D341Med (cell line): ENCODE measurements at regions not wholly inside any gene's neighbourhood (a gene's known extent, or its start where the extent isn't known, plus 50 kb on each side); places are given as distances from the start of the nearest gene placed in this dataset.
"Not testable (repeated sequence)": the region's sequence is repeated elsewhere in the genome, so short reads cannot be mapped to it uniquely, and the experiment has no call there.

ENCODE experiments used
- DNase-seq: peaks from one replicate; pipeline ENCODE4 v3.0.0; 2012; ENCODE audit warnings: low spot score

GRCh38 chr7:20083781-20084180 is 133.4 kb downstream of the MACC1 start:
- DNase-seq, result no peak

GRCh38 chr7:20079080-20079479 is 138.1 kb downstream of the MACC1 start:
- DNase-seq, result no peak

GRCh38 chr7:20076835-20077234 is 140.3 kb downstream of the MACC1 start:
- no peak for DNase-seq

- DNase-seq, result no peak
These were observed 141.0 kb downstream of the MACC1 start for GRCh38 chr7:20075992-20076820.

- DNase-seq, result no peak
These were observed 141.7 kb downstream of the MACC1 start for GRCh38 chr7:20075440-20075839.

GRCh38 chr7:20068004-20068403 is 149.2 kb downstream of the MACC1 start:
- DNase-seq, result not testable (repeated sequence)

GRCh38 chr7:20064974-20065862 is 152.0 kb downstream of the MACC1 start:
- DNase-seq, result no peak

- no peak for DNase-seq
These were observed 152.8 kb downstream of the MACC1 start for GRCh38 chr7:20064181-20064970.

- DNase-seq, result no peak
These were observed 153.5 kb downstream of the MACC1 start for GRCh38 chr7:20063644-20064043.

GRCh38 chr7:20062932-20063331 is 154.3 kb downstream of the MACC1 start:
- DNase-seq, result no peak

GRCh38 chr7:20053334-20054104 is 163.7 kb downstream of the MACC1 start:
- DNase-seq, result no peak

GRCh38 chr7:20050241-20050966 is 166.8 kb downstream of the MACC1 start:
- no peak for DNase-seq

GRCh38 chr7:20038676-20039075 is 178.5 kb downstream of the MACC1 start:
- DNase-seq, result no peak

GRCh38 chr7:20035279-20035875 is 181.8 kb downstream of the MACC1 start:
- no peak for DNase-seq

GRCh38 chr7:20033621-20034400 is 183.4 kb downstream of the MACC1 start:
- no peak for DNase-seq

GRCh38 chr7:20032741-20033140 is 184.4 kb downstream of the MACC1 start:
- no peak for DNase-seq

GRCh38 chr7:20030915-20031362 is 186.2 kb downstream of the MACC1 start:
- DNase-seq, result no peak

GRCh38 chr7:20030417-20030816 is 186.8 kb downstream of the MACC1 start:
- no peak for DNase-seq

- no peak for DNase-seq
These were observed 190.4 kb downstream of the MACC1 start for GRCh38 chr7:20026762-20027161.
